A673 (cell line): ENCODE measurements at regions not wholly inside any gene's neighbourhood (a gene's known extent, or its start where the extent isn't known, plus 50 kb on each side); places are given as distances from the start of the nearest gene placed in this dataset.

Experiments used
- BruUV-seq: library from RNA; stranded (reverse); fragments of 400-500 nt; replicated peaks from 2 replicates; lab custom pipeline; 2021; lab: Mats Ljungman, UMichigan
- CTCF ChIA-PET: fragments of 300-600 bp; sonication (Branson Sonifier 250); formaldehyde crosslinking; loops from one replicate; lab custom pipeline; 2022; ENCODE audit warnings: antibody characterized with exemption; lab: Charles Lee
- POLR2A ChIA-PET: fragments of 300-600 bp; sonication (Branson Sonifier 250); formaldehyde crosslinking; loops from one replicate; lab custom pipeline; 2022; ENCODE audit warnings: antibody characterized with exemption; ENCODE audit not compliant: low non-redundant PET; lab: Charles Lee
- DNase-seq: peaks from one replicate; pipeline ENCODE4 v3.0.0-alpha.2; 2015; ENCODE audit warnings: low spot score
- H3K27ac ChIP-seq: fragments of 200-600 bp; sonication (generic); 2 replicates; pipeline ENCODE4 v1.5.1; 2016; ENCODE audit warnings: mixed run types, low read depth, mild to moderate bottlenecking, mixed read lengths, antibody characterized with exemption, low read length; ENCODE audit not compliant: poor library complexity, severe bottlenecking
- H3K27me3 ChIP-seq: fragments of 200-600 bp; sonication (generic); replicated peaks from 2 replicates; pipeline ENCODE4 v1.6.1; 2017; ENCODE audit warnings: mixed run types, low read depth, mild to moderate bottlenecking, mixed read lengths, antibody characterized with exemption, low read length; ENCODE audit not compliant: insufficient read depth, poor library complexity
- H3K36me3 ChIP-seq: fragments of 200-600 bp; sonication (generic); 2 replicates; pipeline ENCODE4 v1.6.1; 2016; ENCODE audit warnings: mixed run types, mild to moderate bottlenecking, mixed read lengths, antibody characterized with exemption, low read length; ENCODE audit not compliant: insufficient read depth, poor library complexity, severe bottlenecking
- H3K4me1 ChIP-seq: fragments of 200-600 bp; sonication (generic); 2 replicates; pipeline ENCODE4 v1.6.1; 2017; ENCODE audit warnings: mixed run types, mild to moderate bottlenecking, mixed read lengths, antibody characterized with exemption, low read length; ENCODE audit not compliant: insufficient read depth, poor library complexity, severe bottlenecking
- H3K4me3 ChIP-seq: fragments of 200-600 bp; sonication (generic); 2 replicates; pipeline ENCODE4 v1.5.1; 2016; ENCODE audit warnings: low read depth, mixed run types, mild to moderate bottlenecking, mixed read lengths, low read length; ENCODE audit not compliant: poor library complexity, severe bottlenecking
- H3K9me3 ChIP-seq: fragments of 200-600 bp; sonication (generic); 2 replicates; pipeline ENCODE4 v1.6.1; 2016; ENCODE audit warnings: mixed run types, low read depth, mild to moderate bottlenecking, mixed read lengths, antibody characterized with exemption, low read length; ENCODE audit not compliant: poor library complexity, severe bottlenecking
- CTCF ChIP-seq: fragments of 300-800, 200-600 bp; sonication (generic); conservative IDR thresholded peaks from 2 replicates; pipeline ENCODE4 v1.5.1; 2017; ENCODE audit warnings: low read depth, mild to moderate bottlenecking, antibody characterized with exemption, low read length, moderate library complexity, mixed read lengths
- EZH2 ChIP-seq: fragments of 200-600 bp; sonication (generic); IDR thresholded peaks from 2 replicates; pipeline ENCODE4 v1.6.1; 2017; ENCODE audit warnings: borderline replicate concordance, low read depth, mild to moderate bottlenecking, mixed read lengths, antibody characterized with exemption, low read length; ENCODE audit not compliant: poor library complexity, severe bottlenecking
- intact Hi-C: fragments of 100-400 bp; cut with micrococcal nuclease; formaldehyde crosslinking; loops from one replicate; pipeline ENCODE4 v1.10.0; 2022; ENCODE audit not compliant: unreplicated experiment

- intact Hi-C loops: no loop called here
- Histone ChIP-seq H3K27ac (no peak overlapping the region), H3K9me3 (no peaks in the 10 kb centered on the region), H3K27me3 (no peaks in the 10 kb centered on the region), H3K36me3 (no peaks in the 10 kb centered on the region), H3K4me3 (no peak overlapping the region), H3K4me1 (no peaks in the 10 kb centered on the region)
- POLR2A ChIA-PET: no interaction called here
- no TSS peak for BruUV-seq
- CTCF ChIA-PET: no interaction called here
- no peak for DNase-seq
- TF ChIP-seq CTCF: no peak
- TF ChIP-seq EZH2: no peak
These were observed 82.6 kb downstream of the BLTP1 start for GRCh38 chr4:122234686-122235085.

GRCh38 chr4:122243785-122244184 is 91.7 kb downstream of the BLTP1 start:
- CTCF ChIA-PET: no interaction called here
- intact Hi-C loops: no loop called here

GRCh38 chr4:122244764-122245163 is 92.6 kb downstream of the BLTP1 start:
- POLR2A ChIA-PET: no interaction called here
- CTCF ChIA-PET: no interaction called here
- Histone ChIP-seq H3K27me3 (no peaks in the 10 kb centered on the region), H3K36me3 (peaks cover 3% of the 10 kb centered on the region), H3K4me1 (no peaks in the 10 kb centered on the region), H3K27ac (no peak overlapping the region), H3K9me3 (no peaks in the 10 kb centered on the region), H3K4me3 (no peak overlapping the region)
- no TSS peak for BruUV-seq
- intact Hi-C loops: no loop called here
- TF ChIP-seq EZH2 (no peak), CTCF (no peak)
- DNase-seq: no peak

More at GRCh38 chr4:122243785-122244184, 91.7 kb downstream of the BLTP1 start:
- no peak overlapping the region for H3K4me3 ChIP-seq
- no peak overlapping the region for H3K27ac ChIP-seq
- TF ChIP-seq CTCF (no peak), EZH2 (no peak)
- H3K4me1 ChIP-seq: no peaks in the 10 kb centered on the region
- POLR2A ChIA-PET: no interaction called here
- peaks cover 3% of the 10 kb centered on the region for H3K36me3 ChIP-seq
- H3K9me3 ChIP-seq: no peaks in the 10 kb centered on the region
- BruUV-seq: no TSS peak
- no peaks in the 10 kb centered on the region for H3K27me3 ChIP-seq
- no peak for DNase-seq
